ENCODE measurements at regions not wholly inside any gene's neighbourhood (a gene's known extent, or its start where the extent isn't known, plus 50 kb on each side); places are given as distances from the start of the nearest gene placed in this dataset.

DNA sequence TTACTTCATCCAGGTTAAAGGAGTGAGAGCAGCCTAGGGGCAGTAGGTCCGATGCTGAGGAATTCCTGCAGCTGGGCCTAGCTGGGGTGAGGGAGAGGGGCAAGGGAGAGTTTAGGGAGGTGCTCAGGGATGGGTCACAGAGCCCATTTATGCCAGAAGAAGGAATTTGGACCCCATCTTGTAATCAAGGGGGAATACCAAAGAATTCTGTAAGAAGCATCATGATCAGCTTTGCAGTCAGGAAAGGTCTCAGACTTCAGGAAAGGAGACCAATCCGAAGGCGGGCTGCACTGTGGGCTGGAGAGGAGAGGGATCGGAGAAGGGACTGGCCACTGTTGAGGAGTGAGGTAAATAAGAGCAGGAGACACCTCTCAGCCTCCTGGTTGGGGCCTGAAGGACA, 566.6 kb upstream of the MGMT start:
- no peak for TF ChIP-seq SIN3A (IDR thresholded peaks at IDR 0.05; ENCODE audit: borderline replicate concordance, insufficient read depth, low read length)
- TF ChIP-seq REST (IDR thresholded peaks at IDR 0.05; ENCODE audit: insufficient read depth in 1 of 2, low read depth in 2 of 2, low read length in 2 of 2), result no peak
- no peak for TF ChIP-seq POLR2AphosphoS5 (IDR thresholded peaks at IDR 0.05; ENCODE audit: low read depth, low read length)
- no peak for TF ChIP-seq TAF1 (IDR thresholded peaks at IDR 0.05; ENCODE audit: borderline replicate concordance, insufficient read depth, low read length)
- TF ChIP-seq FOXP2 (optimal IDR thresholded peaks at IDR 0.05; ENCODE audit: borderline replicate concordance, extremely low read depth, extremely low read length, insufficient read depth), result no peak

DNA sequence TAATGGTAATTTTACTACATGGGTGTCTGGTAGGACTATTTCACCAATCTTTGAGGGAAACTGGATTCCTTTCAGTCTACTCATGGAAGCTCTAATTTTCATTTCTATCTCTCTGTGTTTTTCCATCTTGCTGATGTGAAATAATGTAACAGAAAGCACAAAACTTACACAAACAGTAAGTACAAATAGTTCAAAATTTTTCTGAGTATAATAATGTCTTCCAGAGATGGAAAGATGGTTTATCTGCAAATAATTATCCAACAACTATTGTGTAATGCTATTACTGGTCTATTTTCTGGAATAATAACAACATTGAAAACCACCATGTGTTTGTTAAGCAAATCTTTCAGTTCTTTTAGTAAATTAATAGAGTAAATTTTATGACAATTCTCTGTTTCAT, 565.8 kb upstream of the MGMT start:
- TF ChIP-seq FOXP2 (optimal IDR thresholded peaks at IDR 0.05; ENCODE audit: borderline replicate concordance, extremely low read depth, extremely low read length, insufficient read depth), result no peak
- no peak for TF ChIP-seq SIN3A (IDR thresholded peaks at IDR 0.05; ENCODE audit: borderline replicate concordance, insufficient read depth, low read length)
- TF ChIP-seq POLR2AphosphoS5 (IDR thresholded peaks at IDR 0.05; ENCODE audit: low read depth, low read length), result no peak
- no peak for TF ChIP-seq TAF1 (IDR thresholded peaks at IDR 0.05; ENCODE audit: borderline replicate concordance, insufficient read depth, low read length)
- TF ChIP-seq REST (IDR thresholded peaks at IDR 0.05; ENCODE audit: insufficient read depth in 1 of 2, low read depth in 2 of 2, low read length in 2 of 2), result no peak

DNA sequence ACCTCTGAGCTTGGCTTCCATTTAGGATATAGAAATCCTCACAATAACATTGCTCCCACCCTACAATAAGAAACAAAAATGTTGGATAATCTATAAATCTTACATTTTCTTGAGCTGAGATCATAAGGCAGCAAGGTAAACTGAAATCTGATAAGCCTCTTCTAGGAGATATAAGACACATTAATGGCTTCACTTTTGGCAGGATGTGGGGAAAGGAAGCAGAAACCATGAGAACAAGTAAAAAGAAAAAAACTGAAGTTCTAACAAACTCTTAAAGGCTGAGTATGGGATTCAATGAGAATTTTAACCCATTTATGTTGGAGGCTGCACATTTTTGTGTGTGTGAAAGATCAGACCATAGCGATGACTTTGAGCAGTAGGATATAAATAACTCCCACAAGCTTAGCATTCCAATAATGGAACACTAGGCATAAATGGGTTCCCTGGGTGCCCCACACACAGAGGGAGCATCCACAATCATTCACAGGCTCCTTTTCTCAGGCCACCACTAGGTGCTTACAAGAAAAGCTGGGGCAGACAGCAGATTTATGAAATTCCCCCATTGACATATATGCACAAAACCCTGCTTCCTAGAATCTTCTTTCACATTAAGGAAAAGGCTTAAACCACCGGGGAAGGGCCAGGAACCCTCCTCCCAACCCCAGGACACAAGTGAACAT, 564.9 kb upstream of the MGMT start:
- TF ChIP-seq REST (IDR thresholded peaks at IDR 0.05; ENCODE audit: insufficient read depth in 1 of 2, low read depth in 2 of 2, low read length in 2 of 2) (no peak), FOXP2 (optimal IDR thresholded peaks at IDR 0.05; ENCODE audit: borderline replicate concordance, extremely low read depth, extremely low read length, insufficient read depth) (no peak), POLR2AphosphoS5 (IDR thresholded peaks at IDR 0.05; ENCODE audit: low read depth, low read length) (no peak), TAF1 (IDR thresholded peaks at IDR 0.05; ENCODE audit: borderline replicate concordance, insufficient read depth, low read length) (no peak), SIN3A (IDR thresholded peaks at IDR 0.05; ENCODE audit: borderline replicate concordance, insufficient read depth, low read length) (no peak)

- TF ChIP-seq SIN3A (IDR thresholded peaks at IDR 0.05; ENCODE audit: borderline replicate concordance, insufficient read depth, low read length), result no peak
- TF ChIP-seq FOXP2 (optimal IDR thresholded peaks at IDR 0.05; ENCODE audit: borderline replicate concordance, extremely low read depth, extremely low read length, insufficient read depth), result no peak
- TF ChIP-seq TAF1 (IDR thresholded peaks at IDR 0.05; ENCODE audit: borderline replicate concordance, insufficient read depth, low read length), result no peak
- no peak for TF ChIP-seq POLR2AphosphoS5 (IDR thresholded peaks at IDR 0.05; ENCODE audit: low read depth, low read length)
- TF ChIP-seq REST (IDR thresholded peaks at IDR 0.05; ENCODE audit: insufficient read depth in 1 of 2, low read depth in 2 of 2, low read length in 2 of 2), result no peak
These were observed 559.7 kb upstream of the MGMT start for GRCh38 chr10:128907155-128907941.

Measured in PFSK-1 (cell line).